ENCODE measurements at regions not wholly inside any gene's neighbourhood (a gene's known extent, or its start where the extent isn't known, plus 50 kb on each side); places are given as distances from the start of the nearest gene placed in this dataset.
A peak's percentile ranks its signal among the peaks of the same experiment; 100 is the strongest.
"Not testable (repeated sequence)": the region's sequence is repeated elsewhere in the genome, so short reads cannot be mapped to it uniquely, and the experiment has no call there.

- DNase-seq (ENCODE audit: low read depth): peak; percentile 95
These were observed 1223.2 kb downstream of the OTOL1 start for GRCh38 chr3:162719684-162720341.

- peak; percentile 22 for DNase-seq (ENCODE audit: low read depth)
These were observed 1225.1 kb downstream of the OTOL1 start for GRCh38 chr3:162721736-162722135.

- DNase-seq (ENCODE audit: low read depth): no peak
These were observed 1225.7 kb downstream of the OTOL1 start for GRCh38 chr3:162722337-162722736.

- not testable (repeated sequence) for DNase-seq (ENCODE audit: low read depth)
These were observed 1226.2 kb downstream of the OTOL1 start for GRCh38 chr3:162722796-162723195.

GRCh38 chr3:162729686-162730085 lies 1233.1 kb downstream of the OTOL1 start:
- DNase-seq (ENCODE audit: low read depth): peak; percentile 29

- peak; percentile 50 for DNase-seq (ENCODE audit: low read depth)
These were observed 1235.4 kb downstream of the OTOL1 start for GRCh38 chr3:162731961-162732360.

GRCh38 chr3:162738784-162739183 lies 1242.2 kb downstream of the OTOL1 start:
- DNase-seq (ENCODE audit: low read depth): peak; percentile 50

- DNase-seq (ENCODE audit: low read depth): no peak
These were observed 1244.5 kb downstream of the OTOL1 start for GRCh38 chr3:162740941-162741596.

- DNase-seq (ENCODE audit: low read depth): no peak
These were observed 1245.6 kb downstream of the OTOL1 start for GRCh38 chr3:162742159-162742717.

GRCh38 chr3:162743091-162743490 lies 1246.5 kb downstream of the OTOL1 start:
- peak; percentile 25 for DNase-seq (ENCODE audit: low read depth)

- DNase-seq (ENCODE audit: low read depth): no peak
These were observed 1264.2 kb downstream of the OTOL1 start for GRCh38 chr3:162760789-162761188.

- DNase-seq (ENCODE audit: low read depth): no peak
These were observed 1267.6 kb downstream of the OTOL1 start for GRCh38 chr3:162764051-162764807.

GRCh38 chr3:162764808-162765071 lies 1268.1 kb downstream of the OTOL1 start:
- DNase-seq (ENCODE audit: low read depth): peak; percentile 11

GRCh38 chr3:162765524-162765923 lies 1268.9 kb downstream of the OTOL1 start:
- DNase-seq (ENCODE audit: low read depth): no peak

- peak; percentile 53 for DNase-seq (ENCODE audit: low read depth)
These were observed 1273.0 kb downstream of the OTOL1 start for GRCh38 chr3:162769564-162769963.

- DNase-seq (ENCODE audit: low read depth): peak; percentile 51
These were observed 1273.9 kb downstream of the OTOL1 start for GRCh38 chr3:162770551-162770950.

- no peak for DNase-seq (ENCODE audit: low read depth)
These were observed 1278.0 kb downstream of the OTOL1 start for GRCh38 chr3:162774613-162775100.

GRCh38 chr3:162776148-162776547 lies 1279.5 kb downstream of the OTOL1 start:
- DNase-seq (ENCODE audit: low read depth): no peak

- DNase-seq (ENCODE audit: low read depth): peak; percentile 14
These were observed 1280.5 kb downstream of the OTOL1 start for GRCh38 chr3:162777118-162777517.

- DNase-seq (ENCODE audit: low read depth): peak; percentile 38
These were observed 1283.7 kb downstream of the OTOL1 start for GRCh38 chr3:162780313-162780712.

GRCh38 chr3:162799910-162800309 lies 1303.3 kb downstream of the OTOL1 start:
- DNase-seq (ENCODE audit: low read depth): no peak

GRCh38 chr3:162802228-162802965 lies 1305.8 kb downstream of the OTOL1 start:
- no peak for DNase-seq (ENCODE audit: low read depth)
